H9 (cell line): ENCODE measurements at regions not wholly inside any gene's neighbourhood (a gene's known extent, or its start where the extent isn't known, plus 50 kb on each side); places are given as distances from the start of the nearest gene placed in this dataset.
"Not testable (repeated sequence)": the region's sequence is repeated elsewhere in the genome, so short reads cannot be mapped to it uniquely, and the experiment has no call there.

Source experiments
- DNase-seq: peaks from one replicate; pipeline ENCODE4 v3.0.0-alpha.2; 2017
- H2AFZ ChIP-seq: one replicate; pipeline ENCODE4 v1.6.1; 2013; ENCODE audit warnings: mild to moderate bottlenecking, low read length, control low read depth, moderate library complexity
- H2AK5ac ChIP-seq: 2 replicates; pipeline ENCODE4 v1.6.1; 2013; ENCODE audit warnings: low read length, control low read depth, mixed read lengths; ENCODE audit not compliant: insufficient read length
- H2BK120ac ChIP-seq: one replicate; pipeline ENCODE4 v1.6.1; 2013; ENCODE audit warnings: low read depth, mild to moderate bottlenecking, low read length, control low read depth, inconsistent platforms; ENCODE audit not compliant: poor library complexity, severe bottlenecking
- H2BK12ac ChIP-seq: 2 replicates; pipeline ENCODE4 v1.6.1; 2013; ENCODE audit warnings: low read length, control low read depth, mixed read lengths, low read depth; ENCODE audit not compliant: insufficient read length
- H2BK15ac ChIP-seq: 2 replicates; pipeline ENCODE4 v1.6.1; 2013; ENCODE audit warnings: low read depth, low read length, control low read depth
- H2BK20ac ChIP-seq: one replicate; pipeline ENCODE4 v1.6.1; 2013; ENCODE audit warnings: low read depth, mild to moderate bottlenecking, low read length, control low read depth, inconsistent platforms; ENCODE audit not compliant: poor library complexity, severe bottlenecking
- H2BK5ac ChIP-seq: 2 replicates; pipeline ENCODE4 v1.6.1; 2013; ENCODE audit warnings: low read length, control low read depth, mixed read lengths; ENCODE audit not compliant: insufficient read length
- H3K14ac ChIP-seq: 2 replicates; pipeline ENCODE4 v1.6.1; 2013; ENCODE audit warnings: low read length, control low read depth; ENCODE audit not compliant: insufficient read depth
- H3K18ac ChIP-seq: 2 replicates; pipeline ENCODE4 v1.6.1; 2013; ENCODE audit warnings: low read depth, mild to moderate bottlenecking, mixed read lengths, low read length, control low read depth; ENCODE audit not compliant: insufficient read length
- H3K23ac ChIP-seq: 2 replicates; pipeline ENCODE4 v1.6.1; 2013; ENCODE audit warnings: low read length, control low read depth, mixed read lengths, low read depth; ENCODE audit not compliant: insufficient read length
- H3K23me2 ChIP-seq: 2 replicates; pipeline ENCODE4 v1.6.1; 2013; ENCODE audit warnings: low read depth, mild to moderate bottlenecking, mixed read lengths, low read length, control low read depth; ENCODE audit not compliant: insufficient read length, poor library complexity, severe bottlenecking
- H3K27ac ChIP-seq: 2 replicates; pipeline ENCODE4 v1.5.1; 2013; ENCODE audit warnings: low read length, control low read depth, mixed read lengths, low read depth; ENCODE audit not compliant: insufficient read length
- H3K27me3 ChIP-seq: 2 replicates; pipeline ENCODE4 v1.6.1; 2013; ENCODE audit warnings: low read length, control low read depth, inconsistent platforms; ENCODE audit not compliant: insufficient read depth
- H3K4ac ChIP-seq: 2 replicates; pipeline ENCODE4 v1.6.1; 2013; ENCODE audit warnings: low read depth, mild to moderate bottlenecking, control low read depth, inconsistent platforms, low read length, moderate library complexity
- H3K4me1 ChIP-seq: 2 replicates; pipeline ENCODE4 v1.6.1; 2013; ENCODE audit warnings: low read length, control low read depth, inconsistent platforms; ENCODE audit not compliant: insufficient read depth
- H3K4me2 ChIP-seq: 2 replicates; pipeline ENCODE4 v1.6.1; 2013; ENCODE audit warnings: low read length, control low read depth, mixed read lengths; ENCODE audit not compliant: insufficient read length, insufficient read depth
- H3K56ac ChIP-seq: 2 replicates; pipeline ENCODE4 v1.6.1; 2013; ENCODE audit warnings: low read depth, mild to moderate bottlenecking, mixed read lengths, low read length, control low read depth; ENCODE audit not compliant: insufficient read length
- H3K79me1 ChIP-seq: 2 replicates; pipeline ENCODE4 v1.6.1; 2013; ENCODE audit warnings: low read depth, mild to moderate bottlenecking, moderate library complexity, low read length, control low read depth, inconsistent platforms; ENCODE audit not compliant: insufficient read depth, poor library complexity, severe bottlenecking
- H3K79me2 ChIP-seq: 2 replicates; pipeline ENCODE4 v1.6.1; 2013; ENCODE audit warnings: low read length, control low read depth, inconsistent platforms; ENCODE audit not compliant: insufficient read depth
- H3K9ac ChIP-seq: 2 replicates; pipeline ENCODE4 v1.6.1; 2013; ENCODE audit warnings: low read length, control low read depth, mixed read lengths; ENCODE audit not compliant: insufficient read length; ENCODE audit errors: extremely low read depth
- H3K9me3 ChIP-seq: one replicate; pipeline ENCODE4 v1.6.1; 2013; ENCODE audit warnings: low read depth, low read length, inconsistent platforms; ENCODE audit not compliant: control insufficient read depth
- H3T11ph ChIP-seq: one replicate; pipeline ENCODE4 v1.6.1; 2013; ENCODE audit warnings: mild to moderate bottlenecking, low read length, control low read depth, inconsistent platforms
- H4K20me1 ChIP-seq: one replicate; pipeline ENCODE4 v1.6.1; 2013; ENCODE audit not compliant: control insufficient read depth, insufficient read length, insufficient read depth
- H4K5ac ChIP-seq: 2 replicates; pipeline ENCODE4 v1.6.1; 2013; ENCODE audit warnings: low read depth, mild to moderate bottlenecking, mixed read lengths, low read length, control low read depth; ENCODE audit not compliant: insufficient read length
- H4K8ac ChIP-seq: replicated peaks from 2 replicates; pipeline ENCODE4 v1.6.1; 2013; ENCODE audit warnings: low read length, control low read depth, mixed read lengths, low read depth; ENCODE audit not compliant: insufficient read length
- H4K91ac ChIP-seq: 2 replicates; pipeline ENCODE4 v1.6.1; 2013; ENCODE audit warnings: low read depth, mild to moderate bottlenecking, moderate library complexity, mixed read lengths, low read length, control low read depth; ENCODE audit not compliant: insufficient read length
- H3K27ac Mint-ChIP-seq, 3 experiments: 2 replicates in 2 of 3; 3 replicates in 1 of 3; pipeline ENCODE4 v1.8.0; 2020 to 2021; ENCODE audit warnings: mixed read lengths in 3 of 3, mild to moderate bottlenecking in 1 of 3, moderate library complexity in 1 of 3
- H3K27me3 Mint-ChIP-seq: 2 replicates; pipeline ENCODE4 v1.8.0; 2021; ENCODE audit warnings: low read depth, mild to moderate bottlenecking, moderate library complexity, mixed read lengths
- H3K36me3 Mint-ChIP-seq, 3 experiments: 2 replicates in 2 of 3; 3 replicates in 1 of 3; pipeline ENCODE4 v1.8.0; 2020 to 2021; ENCODE audit warnings: low read depth in 3 of 3, mixed read lengths in 3 of 3; ENCODE audit not compliant: insufficient read depth in 1 of 3
- H3K4me1 Mint-ChIP-seq, 2 experiments: 2 replicates each; pipeline ENCODE4 v1.8.0; 2020; ENCODE audit warnings: mixed read lengths in 2 of 2
- H3K4me3 Mint-ChIP-seq, 2 experiments: 2 replicates in 1 of 2; 3 replicates in 1 of 2; pipeline ENCODE4 v1.8.0; 2020 to 2021; ENCODE audit warnings: mild to moderate bottlenecking in 2 of 2, mixed read lengths in 2 of 2, moderate library complexity in 1 of 2
- H3K9me3 Mint-ChIP-seq, 2 experiments: 2 replicates in 1 of 2; 3 replicates in 1 of 2; pipeline ENCODE4 v1.8.0; 2020; ENCODE audit warnings: mild to moderate bottlenecking in 2 of 2, mixed read lengths in 2 of 2, moderate library complexity in 1 of 2
- WGBS: extraction: QIAGEN DNeasy Blood & Tissue Kit; methylation state at CpG from one replicate; pipeline ENCODE4 v1.1.7; 2013; ENCODE audit warnings: missing lambda C conversion rate, low lambda C conversion rate, mixed read lengths; ENCODE audit not compliant: insufficient read length; ENCODE audit errors: extremely low coverage; 5-methylcytosine and 5-hydroxymethylcytosine counted together
- TF ChIP-seq, protein P1 (sequence below): fragments of 200-600 bp; sonication (generic); conservative IDR thresholded peaks from 3 replicates; pipeline ENCODE4 v1.8.0; 2021; ENCODE audit warnings: antibody characterized with exemption, mild to moderate bottlenecking

DNA sequence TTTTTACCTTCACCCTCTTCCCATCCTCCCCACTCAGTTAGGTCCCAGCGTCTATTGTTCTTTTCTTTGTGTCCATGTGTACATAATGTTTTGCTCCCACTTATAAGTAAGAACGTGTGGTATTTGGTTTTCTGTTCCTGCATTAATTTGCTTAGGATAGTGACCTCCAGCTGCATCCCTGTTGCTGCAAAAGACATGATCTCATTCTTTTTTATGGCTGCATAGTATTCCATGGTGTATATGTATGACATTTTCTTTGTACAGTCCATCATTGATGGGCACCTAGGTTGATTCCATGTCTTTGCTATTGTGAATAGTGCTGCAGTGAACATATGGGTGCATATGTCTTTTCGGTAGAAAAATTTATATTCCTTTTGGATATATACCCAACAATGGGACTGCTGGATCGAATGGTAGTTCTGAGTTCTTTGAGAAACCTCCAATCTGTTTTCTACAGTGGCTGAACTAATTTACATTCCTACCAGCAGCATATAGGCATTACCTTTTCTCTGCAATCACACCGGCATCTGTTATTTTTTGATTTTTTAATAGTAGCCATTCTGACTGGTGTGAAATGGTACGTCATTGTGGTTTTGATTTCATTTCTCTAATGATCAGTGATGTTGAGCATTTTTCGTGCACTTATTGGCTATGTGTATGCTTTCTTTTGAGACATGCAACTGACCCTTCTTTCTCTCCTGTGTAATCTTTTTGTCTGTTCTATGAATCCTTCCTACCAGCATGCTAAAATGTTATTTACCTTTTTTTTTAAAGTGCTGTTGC lies 279.7 kb upstream of the AMIGO2 start:
- no peak overlapping the region for H3K4me2 ChIP-seq
- H3T11ph ChIP-seq, result no peak overlapping the region
- TF ChIP-seq, protein P1, sequence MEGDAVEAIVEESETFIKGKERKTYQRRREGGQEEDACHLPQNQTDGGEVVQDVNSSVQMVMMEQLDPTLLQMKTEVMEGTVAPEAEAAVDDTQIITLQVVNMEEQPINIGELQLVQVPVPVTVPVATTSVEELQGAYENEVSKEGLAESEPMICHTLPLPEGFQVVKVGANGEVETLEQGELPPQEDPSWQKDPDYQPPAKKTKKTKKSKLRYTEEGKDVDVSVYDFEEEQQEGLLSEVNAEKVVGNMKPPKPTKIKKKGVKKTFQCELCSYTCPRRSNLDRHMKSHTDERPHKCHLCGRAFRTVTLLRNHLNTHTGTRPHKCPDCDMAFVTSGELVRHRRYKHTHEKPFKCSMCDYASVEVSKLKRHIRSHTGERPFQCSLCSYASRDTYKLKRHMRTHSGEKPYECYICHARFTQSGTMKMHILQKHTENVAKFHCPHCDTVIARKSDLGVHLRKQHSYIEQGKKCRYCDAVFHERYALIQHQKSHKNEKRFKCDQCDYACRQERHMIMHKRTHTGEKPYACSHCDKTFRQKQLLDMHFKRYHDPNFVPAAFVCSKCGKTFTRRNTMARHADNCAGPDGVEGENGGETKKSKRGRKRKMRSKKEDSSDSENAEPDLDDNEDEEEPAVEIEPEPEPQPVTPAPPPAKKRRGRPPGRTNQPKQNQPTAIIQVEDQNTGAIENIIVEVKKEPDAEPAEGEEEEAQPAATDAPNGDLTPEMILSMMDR, result no peak
- Mint-ChIP-seq H3K4me3 (no peak overlapping the region), H3K27ac (no peak overlapping the region), H3K4me1 (peaks cover 2 to 3% of the 10 kb centered on the region in 2 experiments; a peak in 1 of 4 replicates), H3K9me3 (no peaks in the 10 kb centered on the region; a peak in 1 of 5 replicates), H3K27me3 (no peaks in the 10 kb centered on the region), H3K36me3 (no peaks in the 10 kb centered on the region)
- no peak overlapping the region for H2AK5ac ChIP-seq
- no peak overlapping the region for H3K4ac ChIP-seq
- H3K79me1 ChIP-seq, result no peaks in the 10 kb centered on the region
- no peak overlapping the region for H2BK12ac ChIP-seq
- no peak overlapping the region for H2BK120ac ChIP-seq
- no peak overlapping the region for H2BK5ac ChIP-seq
- no peaks in the 10 kb centered on the region for H4K20me1 ChIP-seq
- H2BK20ac ChIP-seq, result no peak overlapping the region
- no peaks in the 10 kb centered on the region for H3K4me1 ChIP-seq
- no peaks in the 10 kb centered on the region for H3K27me3 ChIP-seq
- H3K23me2 ChIP-seq, result no peaks in the 10 kb centered on the region
- no peak overlapping the region for H3K9ac ChIP-seq
- no peak overlapping the region for H3K27ac ChIP-seq
- H2AFZ ChIP-seq, result no peak overlapping the region
- H2BK15ac ChIP-seq, result no peak overlapping the region
- WGBS, result no CpG with 5 or more reads among the region's 7 CpGs
- no peak overlapping the region for H4K91ac ChIP-seq
- H3K23ac ChIP-seq, result no peak overlapping the region
- no peak overlapping the region for H4K5ac ChIP-seq
- H4K8ac ChIP-seq, result no peak overlapping the region
- H3K18ac ChIP-seq, result no peak overlapping the region
- H3K9me3 ChIP-seq, result no peaks in the 10 kb centered on the region
- no peak for DNase-seq
- H3K56ac ChIP-seq, result no peak overlapping the region
- no peaks in the 10 kb centered on the region; the same call in 1 of the 2 replicates for H3K79me2 ChIP-seq
- H3K14ac ChIP-seq, result no peak overlapping the region

DNA sequence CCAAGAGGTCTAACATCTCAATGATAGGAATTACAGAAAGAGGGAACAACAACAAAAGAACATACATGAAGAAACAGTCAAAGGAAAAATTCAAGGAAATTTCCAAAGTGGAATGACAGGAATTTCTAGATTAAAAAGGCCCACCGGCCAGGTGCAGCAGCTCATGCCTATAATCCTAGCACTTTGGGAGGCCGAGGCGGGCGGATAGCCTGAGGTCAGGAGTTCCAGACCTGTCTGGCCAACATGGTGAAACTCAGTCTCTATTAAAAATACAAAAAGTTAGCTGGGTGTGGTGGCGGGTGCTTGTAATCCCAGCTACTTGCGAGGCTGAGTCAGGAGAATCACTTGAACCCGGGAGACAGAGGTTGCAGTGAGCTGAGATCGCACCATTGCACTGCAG lies 277.2 kb upstream of the AMIGO2 start:
- H3K56ac ChIP-seq, H2BK20ac ChIP-seq, H3K36me3 Mint-ChIP-seq, H3K9me3 Mint-ChIP-seq, H2AFZ ChIP-seq, H4K91ac ChIP-seq, H2BK120ac ChIP-seq, H3K27me3 Mint-ChIP-seq, H4K5ac ChIP-seq, H3K9me3 ChIP-seq, H3K27ac ChIP-seq, H3K4me1 ChIP-seq, H3K18ac ChIP-seq, H3K4me1 Mint-ChIP-seq, H2BK15ac ChIP-seq, H2BK5ac ChIP-seq, H4K20me1 ChIP-seq, H3K79me1 ChIP-seq, H3K27me3 ChIP-seq, H3K9ac ChIP-seq, H3K23me2 ChIP-seq, H3T11ph ChIP-seq, H3K23ac ChIP-seq, DNase-seq, H3K4me3 Mint-ChIP-seq, H3K14ac ChIP-seq, H2AK5ac ChIP-seq, H2BK12ac ChIP-seq, H4K8ac ChIP-seq, H3K27ac Mint-ChIP-seq, H3K79me2 ChIP-seq, H3K4ac ChIP-seq, H3K4me2 ChIP-seq: not testable (repeated sequence)
- WGBS, result no CpG with 5 or more reads among the region's 8 CpGs
